Cardiac muscle cell (in vitro differentiated cells and primary cell): ENCODE measurements at regions not wholly inside any gene's neighbourhood (a gene's known extent, or its start where the extent isn't known, plus 50 kb on each side); places are given as distances from the start of the nearest gene placed in this dataset.

ENCODE experiments used
- DNase-seq, 2 donors: peaks; one replicate each; pipeline versions ENCODE4 v3.0.0 to v3.0.0-alpha.2; 2010 to 2017; ENCODE audit warnings: low read depth in 1 of 2, low spot score in 1 of 2
- H3K27ac ChIP-seq: fragments of 200-600 bp; sonication (generic); 2 replicates; pipeline ENCODE4 v1.5.1; 2016
- H3K27me3 ChIP-seq: fragments of 200-600 bp; sonication (generic); 2 replicates; pipeline ENCODE4 v1.6.0; 2016; ENCODE audit warnings: control low read depth
- H3K36me3 ChIP-seq: fragments of 200-600 bp; sonication (generic); 2 replicates; pipeline ENCODE4 v1.5.1; 2016; ENCODE audit warnings: control low read depth
- H3K4me1 ChIP-seq: fragments of 200-600 bp; sonication (generic); 2 replicates; pipeline ENCODE4 v1.8.1; 2017; ENCODE audit warnings: low read depth, mild to moderate bottlenecking, mixed run types
- H3K4me3 ChIP-seq: fragments of 200-600 bp; sonication (generic); 2 replicates; pipeline ENCODE4 v1.5.1; 2016; ENCODE audit warnings: mild to moderate bottlenecking
- H3K9me3 ChIP-seq: fragments of 200-600 bp; sonication (generic); 2 replicates; pipeline ENCODE4 v1.5.1; 2017; ENCODE audit warnings: low read depth, mild to moderate bottlenecking, control low read depth
- TF ChIP-seq, protein P1 (sequence below): IDR thresholded peaks from 2 replicates; pipeline ENCODE4 v1.5.1; 2012; ENCODE audit warnings: low read depth, mild to moderate bottlenecking, low read length

DNA sequence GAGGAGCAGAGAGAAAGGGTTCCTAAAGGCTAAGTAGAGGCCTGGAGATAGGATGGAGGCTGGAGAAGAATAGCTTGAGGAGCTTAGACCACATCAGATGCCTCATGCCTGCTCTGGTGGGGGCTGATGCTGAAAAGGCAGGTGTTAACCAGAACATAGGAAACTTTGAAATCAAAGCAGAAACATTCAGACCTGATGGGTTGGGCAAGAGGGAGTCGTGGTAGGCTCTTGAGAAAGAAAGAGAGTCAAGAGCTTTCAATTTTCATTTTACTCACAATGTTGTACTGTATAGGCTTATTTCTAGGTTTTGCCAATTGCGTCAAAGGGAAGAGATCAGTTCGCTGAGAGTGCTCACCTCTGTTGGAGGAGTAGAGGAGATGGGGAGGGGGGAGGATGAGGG, 406.6 kb upstream of the SALL1 start:
- no peak for DNase-seq
- Histone ChIP-seq H3K4me1 (no peaks in the 10 kb centered on the region), H3K27me3 (no peaks in the 10 kb centered on the region), H3K9me3 (no peaks in the 10 kb centered on the region), H3K36me3 (no peaks in the 10 kb centered on the region), H3K4me3 (no peak overlapping the region), H3K27ac (no peak overlapping the region)
- TF ChIP-seq, protein P1, sequence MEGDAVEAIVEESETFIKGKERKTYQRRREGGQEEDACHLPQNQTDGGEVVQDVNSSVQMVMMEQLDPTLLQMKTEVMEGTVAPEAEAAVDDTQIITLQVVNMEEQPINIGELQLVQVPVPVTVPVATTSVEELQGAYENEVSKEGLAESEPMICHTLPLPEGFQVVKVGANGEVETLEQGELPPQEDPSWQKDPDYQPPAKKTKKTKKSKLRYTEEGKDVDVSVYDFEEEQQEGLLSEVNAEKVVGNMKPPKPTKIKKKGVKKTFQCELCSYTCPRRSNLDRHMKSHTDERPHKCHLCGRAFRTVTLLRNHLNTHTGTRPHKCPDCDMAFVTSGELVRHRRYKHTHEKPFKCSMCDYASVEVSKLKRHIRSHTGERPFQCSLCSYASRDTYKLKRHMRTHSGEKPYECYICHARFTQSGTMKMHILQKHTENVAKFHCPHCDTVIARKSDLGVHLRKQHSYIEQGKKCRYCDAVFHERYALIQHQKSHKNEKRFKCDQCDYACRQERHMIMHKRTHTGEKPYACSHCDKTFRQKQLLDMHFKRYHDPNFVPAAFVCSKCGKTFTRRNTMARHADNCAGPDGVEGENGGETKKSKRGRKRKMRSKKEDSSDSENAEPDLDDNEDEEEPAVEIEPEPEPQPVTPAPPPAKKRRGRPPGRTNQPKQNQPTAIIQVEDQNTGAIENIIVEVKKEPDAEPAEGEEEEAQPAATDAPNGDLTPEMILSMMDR, result no peak

DNA sequence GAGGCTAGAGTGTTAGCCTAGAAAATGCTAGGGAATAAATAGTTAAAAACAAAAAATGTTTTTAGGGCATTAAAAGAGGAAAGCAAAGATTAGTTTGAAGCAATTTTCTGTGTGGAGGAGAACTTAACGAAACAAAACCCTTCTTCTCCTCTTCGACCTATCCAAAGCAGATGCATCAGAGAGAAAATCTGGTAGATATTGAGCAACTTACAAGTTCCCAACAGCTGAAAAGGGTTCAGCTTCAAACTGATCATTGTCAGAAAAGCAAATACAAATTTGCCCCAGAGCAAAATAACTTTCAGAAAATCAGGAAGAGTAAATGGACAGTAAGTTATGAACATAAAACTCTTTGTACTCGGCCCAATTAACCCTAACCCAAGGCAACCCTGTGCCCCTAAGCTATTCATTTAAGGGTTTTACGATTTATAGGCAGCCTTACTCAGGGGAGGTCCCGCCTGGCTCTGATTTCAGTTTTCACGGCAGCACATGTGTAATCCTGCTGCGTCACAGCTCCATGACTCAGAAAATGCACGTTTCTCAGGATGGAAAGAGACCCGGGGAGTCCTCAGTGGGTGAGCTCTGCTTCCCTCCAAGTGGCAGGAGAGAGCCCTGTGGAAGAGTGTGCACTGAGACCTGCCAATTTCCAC, 405.7 kb upstream of the SALL1 start:
- H3K4me1 ChIP-seq, result no peaks in the 10 kb centered on the region
- TF ChIP-seq, protein P1, result no peak
- H3K27me3 ChIP-seq, result no peaks in the 10 kb centered on the region
- H3K27ac ChIP-seq, result no peak overlapping the region
- no peaks in the 10 kb centered on the region for H3K9me3 ChIP-seq
- DNase-seq, result peak in 1 of 2 donors; percentile 88
- no peak overlapping the region for H3K4me3 ChIP-seq
- no peaks in the 10 kb centered on the region for H3K36me3 ChIP-seq

DNA sequence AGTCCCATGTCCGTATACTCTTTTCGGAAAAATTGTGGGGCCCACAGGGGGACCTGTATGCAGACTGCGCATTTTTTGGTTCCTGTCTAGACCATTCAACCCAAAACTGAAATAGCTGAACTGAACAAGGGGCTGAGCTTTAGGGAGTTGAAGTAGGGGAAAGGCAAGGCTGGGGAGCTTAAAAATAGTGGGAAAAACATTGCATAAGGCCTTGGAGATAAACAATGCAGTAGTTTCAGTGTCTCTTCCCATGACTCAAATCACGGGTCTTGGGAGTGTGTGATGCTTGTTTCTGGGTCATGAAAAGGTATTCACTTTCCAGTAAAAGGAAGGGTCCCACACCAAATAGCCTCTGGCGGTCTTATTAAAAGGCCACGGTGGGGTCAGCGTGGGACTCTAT, 402.8 kb upstream of the SALL1 start:
- no peaks in the 10 kb centered on the region for H3K9me3 ChIP-seq
- no peak overlapping the region for H3K4me3 ChIP-seq
- DNase-seq, result peak in 1 of 2 donors; percentile 58
- TF ChIP-seq, protein P1, result no peak
- no peaks in the 10 kb centered on the region for H3K36me3 ChIP-seq
- no peak overlapping the region for H3K27ac ChIP-seq
- H3K4me1 ChIP-seq, result no peaks in the 10 kb centered on the region
- H3K27me3 ChIP-seq, result no peaks in the 10 kb centered on the region

DNA sequence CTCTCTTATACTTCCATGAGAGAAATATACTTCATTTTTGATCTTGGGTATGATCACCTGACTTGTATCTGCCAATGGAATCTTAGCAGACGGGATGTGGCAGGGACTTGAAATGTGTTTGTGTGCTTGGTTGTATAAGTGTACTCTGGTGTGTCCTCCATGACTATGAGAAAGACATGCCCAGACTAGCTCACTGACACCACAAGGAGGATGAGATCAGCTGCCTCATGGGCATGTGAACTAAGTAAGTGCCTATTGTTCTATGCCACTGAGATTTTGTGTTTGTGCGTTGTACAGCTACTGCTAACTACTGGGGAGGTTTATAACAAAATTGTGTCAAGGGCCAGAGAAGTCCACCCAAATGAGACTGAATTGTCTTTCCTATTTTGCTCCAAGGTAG, 402.2 kb upstream of the SALL1 start:
- TF ChIP-seq, protein P1, result no peak
- Histone ChIP-seq H3K27ac (no peak overlapping the region), H3K27me3 (no peaks in the 10 kb centered on the region), H3K4me3 (no peak overlapping the region), H3K9me3 (no peaks in the 10 kb centered on the region), H3K36me3 (no peaks in the 10 kb centered on the region), H3K4me1 (no peaks in the 10 kb centered on the region)
- no peak for DNase-seq

DNA sequence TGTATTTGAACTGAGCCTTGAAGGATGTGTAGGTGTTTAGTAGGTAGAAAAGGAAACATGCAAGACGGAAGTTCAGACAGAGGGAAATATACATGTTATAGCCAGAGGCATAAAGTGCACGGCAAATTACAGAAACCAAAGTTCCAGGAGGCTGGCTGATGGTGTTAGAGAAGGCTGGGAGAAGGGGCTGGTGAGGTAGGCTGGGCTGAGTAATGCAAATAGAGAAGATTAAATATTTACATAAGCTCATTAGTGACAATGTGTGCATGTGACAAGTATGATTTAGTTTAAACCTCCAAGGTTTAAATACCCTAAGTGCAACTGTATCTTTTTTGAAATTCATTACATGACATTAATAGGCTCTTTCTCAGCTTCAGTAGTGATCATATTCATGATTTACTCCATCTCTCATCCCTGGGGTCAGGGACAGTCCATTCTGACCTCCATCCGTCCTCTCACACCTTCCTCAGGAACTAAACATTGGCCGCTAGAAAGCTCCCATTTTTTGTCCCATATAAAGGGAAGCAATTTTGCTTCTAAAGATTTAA, 399.8 kb upstream of the SALL1 start:
- Histone ChIP-seq H3K4me3 (no peak overlapping the region), H3K36me3 (no peaks in the 10 kb centered on the region), H3K9me3 (no peaks in the 10 kb centered on the region), H3K4me1 (no peaks in the 10 kb centered on the region), H3K27ac (no peak overlapping the region), H3K27me3 (no peaks in the 10 kb centered on the region)
- DNase-seq, result no peak
- TF ChIP-seq, protein P1, result no peak
